Loucy (cell line): ENCODE measurements at regions not wholly inside any gene's neighbourhood (a gene's known extent, or its start where the extent isn't known, plus 50 kb on each side); places are given as distances from the start of the nearest gene placed in this dataset.

Experiments used
- CTCF ChIP-seq: fragments of 200-600 bp; sonication (generic); conservative IDR thresholded peaks from 2 replicates; pipeline ENCODE4 v1.5.1; 2014; ENCODE audit warnings: mild to moderate bottlenecking, antibody characterized with exemption, low read length
- EZH2phosphoT487 ChIP-seq: fragments of 200-600 bp; IDR thresholded peaks from 2 replicates; pipeline ENCODE4 v1.6.1; 2018; ENCODE audit warnings: antibody characterized with exemption, mild to moderate bottlenecking, moderate library complexity, borderline replicate concordance

- TF ChIP-seq CTCF, result no peak
- TF ChIP-seq EZH2phosphoT487, result no peak
Measured at GRCh38 chr1:116255486-116256285, 117.4 kb upstream of the ATP1A1 start.
